ENCODE measurements at regions not wholly inside any gene's neighbourhood (a gene's known extent, or its start where the extent isn't known, plus 50 kb on each side); places are given as distances from the start of the nearest gene placed in this dataset.

- TF ChIP-seq ZNF394 (tag by site-specific recombination; IDR thresholded peaks at IDR 0.05; ENCODE audit: borderline replicate concordance) (no peak), ZNF830 (tag by site-specific recombination; IDR thresholded peaks at IDR 0.05; ENCODE audit: low read depth) (no peak), ZNF26 (tag by site-specific recombination; IDR thresholded peaks at IDR 0.05) (no peak), KLF17 (tag by site-specific recombination; IDR thresholded peaks at IDR 0.05) (no peak), YY1 (tag by site-specific recombination; IDR thresholded peaks at IDR 0.05) (no peak), ZFP37 (tag by site-specific recombination; IDR thresholded peaks at IDR 0.05) (no peak), ZNF221 (tag by site-specific recombination; IDR thresholded peaks at IDR 0.05; ENCODE audit: borderline replicate concordance) (no peak), ZNF292 (tag by site-specific recombination; IDR thresholded peaks at IDR 0.05; ENCODE audit: borderline replicate concordance, low read depth) (no peak)
Observed at GRCh38 chr5:60325870-60326269, 374.1 kb downstream of the DEPDC1B start (continued).

GRCh38 chr5:60323596-60323995, 376.4 kb downstream of the DEPDC1B start:
- H3K36me3 ChIP-seq (ENCODE audit: control insufficient read depth in 2 of 2, insufficient read depth in 1 of 2, low read length in 2 of 2): no peaks in the 10 kb centered on the region
- no peak for TF ChIP-seq ZNF510 (tag by site-specific recombination; IDR thresholded peaks at IDR 0.05; ENCODE audit: insufficient replicate concordance)
- no peak for TF ChIP-seq REST (tag by site-specific recombination; IDR thresholded peaks at IDR 0.05)
- TF ChIP-seq ZNF302 (tag by site-specific recombination; IDR thresholded peaks at IDR 0.05; ENCODE audit: low read depth): no peak
- TF ChIP-seq ZNF221 (tag by site-specific recombination; IDR thresholded peaks at IDR 0.05; ENCODE audit: borderline replicate concordance): no peak
- no peak for TF ChIP-seq ZNF280D (tag by site-specific recombination; IDR thresholded peaks at IDR 0.05)
- no peak for TF ChIP-seq ZNF146 (tag by site-specific recombination; IDR thresholded peaks at IDR 0.05)
- TF ChIP-seq ZNF174 (tag by site-specific recombination; IDR thresholded peaks at IDR 0.05): no peak
- TF ChIP-seq ZXDB (tag by site-specific recombination; IDR thresholded peaks at IDR 0.05): no peak
- no peak for TF ChIP-seq ZFP69B (tag by site-specific recombination; IDR thresholded peaks at IDR 0.05)
- TF ChIP-seq ZIC2 (tag by site-specific recombination; IDR thresholded peaks at IDR 0.05): no peak
- TF ChIP-seq KLF9 (tag by site-specific recombination; IDR thresholded peaks at IDR 0.05; ENCODE audit: low read depth): no peak
- TF ChIP-seq WT1 (tag by site-specific recombination; IDR thresholded peaks at IDR 0.05): no peak
- TF ChIP-seq ZSCAN16 (tag by site-specific recombination; IDR thresholded peaks at IDR 0.05): no peak
- TF ChIP-seq ZNF416 (tag by site-specific recombination; IDR thresholded peaks at IDR 0.05): no peak
- TF ChIP-seq SCRT2 (tag by site-specific recombination; IDR thresholded peaks at IDR 0.05): no peak
- no peak for TF ChIP-seq SP2 (tag by site-specific recombination; IDR thresholded peaks at IDR 0.05)
- no peak for TF ChIP-seq PRDM10 (tag by site-specific recombination; IDR thresholded peaks at IDR 0.05)
- ChIA-PET CTCF (interaction anchor here (0.5 to 0.6 kb wide), 2 partner anchors 9 to 44 kb away, joined by 3 to 4 read pairs; no protein-coding TSS in a partner anchor), POLR2A (interaction anchor here (0.5 kb wide), 1 partner anchor 83 kb away, joined by 6 read pairs; no protein-coding TSS in a partner anchor)
- H3K27ac ChIP-seq (ENCODE audit: extremely low read depth, low read depth, low read length): no peak overlapping the region
- no peaks in the 10 kb centered on the region for H3K4me1 ChIP-seq (ENCODE audit: control insufficient read depth, insufficient read depth, low read length)
- H3K4me3 ChIP-seq (ENCODE audit: low read depth, low read length): no peak overlapping the region
- H3K9me3 ChIP-seq (ENCODE audit: control insufficient read depth, insufficient read depth, low read depth, low read length): no peaks in the 10 kb centered on the region; the same call in 1 of the 2 replicates
